Frontal cortex (tissue), 3 donors: ENCODE measurements at regions not wholly inside any gene's neighbourhood (a gene's known extent, or its start where the extent isn't known, plus 50 kb on each side); places are given as distances from the start of the nearest gene placed in this dataset.
A peak's percentile ranks its signal among the peaks of the same experiment; 100 is the strongest.
"Not testable (repeated sequence)": the region's sequence is repeated elsewhere in the genome, so short reads cannot be mapped to it uniquely, and the experiment has no call there.

Experiments
- DNase-seq, 2 donors: peaks; one replicate each; pipeline ENCODE4 v3.0.0; 2012; ENCODE audit warnings: low spot score in 2 of 2
- FAIRE-seq: peaks from 2 replicates; lab custom pipeline; 2012; peaks lifted over from hg19 to GRCh38; lab: Jason Lieb, UNC
- donor health status: control.
- donor health status: control.
- donor health status: control.

- no peak for FAIRE-seq
- DNase-seq, result no peak
These were observed 242.9 kb upstream of the UBASH3B start for GRCh38 chr11:122412581-122412980.

GRCh38 chr11:122406466-122406865 lies 249.1 kb upstream of the UBASH3B start:
- DNase-seq (no peak), FAIRE-seq (no peak)

GRCh38 chr11:122405547-122406341 lies 249.8 kb upstream of the UBASH3B start:
- no peak for DNase-seq
- no peak for FAIRE-seq

GRCh38 chr11:122404571-122404970 lies 251.0 kb upstream of the UBASH3B start:
- FAIRE-seq, result no peak
- DNase-seq, result no peak

- not testable (repeated sequence) for FAIRE-seq, DNase-seq
These were observed 253.9 kb upstream of the UBASH3B start for GRCh38 chr11:122401581-122401980.

GRCh38 chr11:122399375-122399774 lies 256.1 kb upstream of the UBASH3B start:
- DNase-seq, result no peak
- FAIRE-seq, result no peak

- no peak for DNase-seq
- FAIRE-seq, result no peak
These were observed 256.7 kb upstream of the UBASH3B start for GRCh38 chr11:122398851-122399250.

GRCh38 chr11:122398167-122398566 lies 257.4 kb upstream of the UBASH3B start:
- no peak for DNase-seq
- no peak for FAIRE-seq

GRCh38 chr11:122395282-122395681 lies 260.2 kb upstream of the UBASH3B start:
- no peak for DNase-seq
- no peak for FAIRE-seq

- FAIRE-seq (no peak), DNase-seq (peak in 1 of 2 donors; percentile 12)
These were observed 261.2 kb upstream of the UBASH3B start for GRCh38 chr11:122394313-122394712.

GRCh38 chr11:122393209-122393860 lies 262.2 kb upstream of the UBASH3B start:
- FAIRE-seq, result no peak
- DNase-seq, result no peak

- no peak for FAIRE-seq
These were observed 263.0 kb upstream of the UBASH3B start for GRCh38 chr11:122392508-122392907.

GRCh38 chr11:122391049-122391448 lies 264.5 kb upstream of the UBASH3B start:
- no peak for FAIRE-seq
- no peak for DNase-seq

More at GRCh38 chr11:122392508-122392907, 263.0 kb upstream of the UBASH3B start:
- no peak for DNase-seq

GRCh38 chr11:122383186-122383585 lies 267.2 kb upstream of the BLID start:
- FAIRE-seq, result no peak
- DNase-seq, result no peak

GRCh38 chr11:122375687-122376399 lies 259.8 kb upstream of the BLID start:
- DNase-seq (no peak), FAIRE-seq (no peak)

- no peak for FAIRE-seq
- no peak for DNase-seq
These were observed 252.8 kb upstream of the BLID start for GRCh38 chr11:122368796-122369195.

- no peak for FAIRE-seq
- no peak for DNase-seq
These were observed 251.8 kb upstream of the BLID start for GRCh38 chr11:122367809-122368231.

GRCh38 chr11:122365610-122366360 lies 249.8 kb upstream of the BLID start:
- DNase-seq, result no peak
- no peak for FAIRE-seq

GRCh38 chr11:122363296-122363695 lies 247.3 kb upstream of the BLID start:
- FAIRE-seq (no peak), DNase-seq (no peak)

- FAIRE-seq (no peak), DNase-seq (no peak)
These were observed 246.4 kb upstream of the BLID start for GRCh38 chr11:122362381-122362780.
